ENCODE measurements at regions not wholly inside any gene's neighbourhood (a gene's known extent, or its start where the extent isn't known, plus 50 kb on each side); places are given as distances from the start of the nearest gene placed in this dataset.
"Not testable (repeated sequence)": the region's sequence is repeated elsewhere in the genome, so short reads cannot be mapped to it uniquely, and the experiment has no call there.

GRCh38 chr9:82382887-82383616 is 394.5 kb downstream of the SPATA31D1 start:
- peak; percentile 36 for DNase-seq (ENCODE audit: low read depth, low spot score)

DNA sequence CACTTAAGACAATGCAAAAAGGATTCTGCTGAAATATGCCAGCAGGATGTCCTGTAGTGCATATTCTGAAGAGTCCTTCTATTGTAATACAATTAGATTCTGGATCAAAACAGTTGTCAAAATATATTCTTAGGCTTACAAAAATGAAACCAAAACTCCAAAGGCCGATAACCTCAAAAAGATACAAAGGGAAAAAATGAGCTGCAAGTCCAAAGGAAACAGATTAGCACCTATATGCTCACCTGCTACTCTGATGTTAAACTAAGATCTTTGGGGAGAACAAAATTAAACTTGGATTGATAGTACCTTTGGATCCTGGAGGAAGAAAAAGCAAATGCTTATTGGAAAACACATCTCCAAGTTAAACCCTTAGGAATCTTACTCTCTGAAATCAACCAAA is 397.1 kb downstream of the SPATA31D1 start:
- no peak for DNase-seq (ENCODE audit: low read depth, low spot score)

- DNase-seq (ENCODE audit: low read depth, low spot score) = no peak
Observed at GRCh38 chr9:82397534-82397933, 409.0 kb downstream of the SPATA31D1 start.

- no peak for DNase-seq (ENCODE audit: low read depth, low spot score)
Observed at GRCh38 chr9:82404196-82404870, 415.8 kb downstream of the SPATA31D1 start.

GRCh38 chr9:82404881-82405280 is 416.3 kb downstream of the SPATA31D1 start:
- no peak for DNase-seq (ENCODE audit: low read depth, low spot score)

DNA sequence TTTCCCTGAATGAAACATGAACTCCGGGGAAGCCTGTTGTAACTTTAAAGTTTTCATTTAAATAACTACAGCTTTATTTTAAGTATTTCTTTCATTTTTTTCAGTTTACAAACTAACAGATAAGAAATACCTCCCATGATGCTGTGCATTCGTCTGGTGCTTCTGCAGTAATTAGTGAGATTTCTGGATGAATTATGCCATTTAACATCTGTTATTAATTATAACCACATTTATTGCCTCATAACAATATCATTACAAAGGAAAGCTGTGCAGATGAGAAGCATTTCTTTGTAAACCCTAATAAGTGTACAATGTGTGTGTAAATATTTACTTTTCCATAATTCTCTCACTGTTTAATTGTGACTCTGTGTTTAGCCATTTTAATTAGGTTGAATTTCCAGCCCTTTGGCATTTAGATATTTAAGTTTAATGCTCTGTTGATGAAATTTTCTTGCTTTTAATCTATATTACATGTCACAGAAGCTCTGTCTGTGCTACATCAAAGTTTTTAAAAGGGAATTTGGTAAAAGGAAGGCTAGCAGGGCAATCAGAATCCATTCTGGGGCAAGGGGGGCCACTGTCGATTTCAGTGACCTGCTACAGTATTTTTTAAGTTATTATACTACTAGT is 418.0 kb downstream of the SPATA31D1 start:
- no peak for DNase-seq (ENCODE audit: low read depth, low spot score)

DNA sequence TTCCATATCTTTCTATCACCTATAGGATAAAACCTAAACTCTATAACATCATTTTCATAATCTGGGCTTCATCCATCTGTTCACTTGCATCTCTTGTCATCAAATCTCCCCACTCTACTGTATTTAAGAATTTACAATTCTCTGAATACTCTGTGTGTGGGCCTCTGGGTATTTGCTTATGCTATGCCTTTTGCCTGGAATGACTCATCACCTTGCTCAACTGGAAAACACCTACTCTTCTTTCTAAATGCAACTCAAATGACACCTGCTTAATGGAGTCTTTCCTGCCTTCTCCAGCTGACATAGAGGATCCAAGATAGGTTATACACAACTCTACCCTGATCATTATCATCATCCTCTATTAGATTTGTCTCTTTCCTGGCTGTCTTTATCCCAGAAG is 421.7 kb downstream of the SPATA31D1 start:
- no peak for DNase-seq (ENCODE audit: low read depth, low spot score)

DNA sequence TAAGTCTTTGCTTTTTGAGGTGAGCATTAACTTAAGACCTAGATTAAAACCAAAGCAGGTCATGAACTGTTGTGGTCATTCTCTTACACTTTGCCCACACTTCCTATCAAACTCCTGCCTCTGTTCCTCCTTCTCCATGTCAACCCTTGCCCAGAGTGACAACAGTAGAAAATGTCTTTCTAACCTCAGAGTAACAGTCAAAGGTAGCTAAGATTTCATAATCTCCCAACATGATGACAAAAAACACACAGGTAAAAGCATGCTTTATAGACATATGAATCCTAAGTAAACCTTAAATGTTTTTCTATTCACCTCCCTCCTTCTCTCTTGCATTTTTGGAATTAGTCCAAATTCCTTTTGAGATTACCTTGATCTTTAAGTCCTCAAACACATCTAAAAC is 422.3 kb downstream of the SPATA31D1 start:
- DNase-seq (ENCODE audit: low read depth, low spot score) = no peak

DNA sequence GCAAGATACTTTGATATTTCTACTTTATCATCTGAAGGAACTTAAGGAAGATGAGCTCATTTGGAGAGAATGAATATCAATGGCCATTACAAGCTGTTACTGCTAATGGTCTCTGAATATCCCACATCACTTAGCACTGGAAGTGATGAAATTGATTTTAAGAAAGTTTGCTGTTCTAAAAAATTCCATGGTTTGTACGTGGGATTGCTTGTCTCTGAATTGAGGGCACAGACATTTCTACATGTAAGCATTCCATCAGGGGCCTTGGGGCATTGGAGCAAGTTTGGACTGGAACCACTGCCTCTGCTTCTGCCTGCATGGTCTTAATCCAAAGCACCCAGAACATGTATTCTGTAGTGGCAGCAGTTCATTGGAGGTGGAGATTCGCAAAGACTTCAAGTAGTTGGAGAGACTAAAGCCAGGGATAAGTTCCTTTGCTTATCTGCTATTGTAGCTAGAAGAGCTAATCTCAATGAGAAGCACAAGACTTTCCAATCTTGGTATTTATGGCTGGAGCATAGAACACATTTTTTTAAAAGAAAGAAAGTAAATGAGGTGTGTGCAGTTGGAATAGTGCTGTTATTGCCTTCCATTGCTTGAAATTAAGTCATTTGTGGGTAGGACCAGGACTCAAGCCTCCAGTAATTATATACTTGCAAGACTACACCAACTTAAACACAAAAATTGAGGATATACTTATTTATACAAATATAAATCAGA is 424.2 kb downstream of the SPATA31D1 start:
- no peak for DNase-seq (ENCODE audit: low read depth, low spot score)

DNA sequence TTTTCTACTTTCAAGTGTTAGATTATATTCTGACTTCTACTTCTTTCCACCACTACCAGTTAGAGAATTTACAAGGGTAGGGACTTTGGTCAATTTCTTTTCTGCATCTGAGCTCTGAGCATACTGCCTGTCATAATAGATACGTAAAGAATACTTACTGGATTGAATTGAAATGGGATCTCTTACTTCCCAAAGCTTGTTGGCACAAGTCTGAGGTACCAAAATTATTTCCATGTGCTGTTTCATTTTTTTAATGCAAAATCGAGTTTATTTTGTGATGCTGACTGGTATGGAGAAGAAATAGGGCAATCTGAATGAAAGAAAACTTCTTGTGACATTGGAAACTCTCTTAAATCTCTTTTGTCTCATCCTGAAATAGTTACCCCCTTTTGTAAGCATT is 428.9 kb downstream of the SPATA31D1 start:
- DNase-seq (ENCODE audit: low read depth, low spot score) = no peak

GRCh38 chr9:82418334-82418733 is 429.8 kb downstream of the SPATA31D1 start:
- no peak for DNase-seq (ENCODE audit: low read depth, low spot score)

DNA sequence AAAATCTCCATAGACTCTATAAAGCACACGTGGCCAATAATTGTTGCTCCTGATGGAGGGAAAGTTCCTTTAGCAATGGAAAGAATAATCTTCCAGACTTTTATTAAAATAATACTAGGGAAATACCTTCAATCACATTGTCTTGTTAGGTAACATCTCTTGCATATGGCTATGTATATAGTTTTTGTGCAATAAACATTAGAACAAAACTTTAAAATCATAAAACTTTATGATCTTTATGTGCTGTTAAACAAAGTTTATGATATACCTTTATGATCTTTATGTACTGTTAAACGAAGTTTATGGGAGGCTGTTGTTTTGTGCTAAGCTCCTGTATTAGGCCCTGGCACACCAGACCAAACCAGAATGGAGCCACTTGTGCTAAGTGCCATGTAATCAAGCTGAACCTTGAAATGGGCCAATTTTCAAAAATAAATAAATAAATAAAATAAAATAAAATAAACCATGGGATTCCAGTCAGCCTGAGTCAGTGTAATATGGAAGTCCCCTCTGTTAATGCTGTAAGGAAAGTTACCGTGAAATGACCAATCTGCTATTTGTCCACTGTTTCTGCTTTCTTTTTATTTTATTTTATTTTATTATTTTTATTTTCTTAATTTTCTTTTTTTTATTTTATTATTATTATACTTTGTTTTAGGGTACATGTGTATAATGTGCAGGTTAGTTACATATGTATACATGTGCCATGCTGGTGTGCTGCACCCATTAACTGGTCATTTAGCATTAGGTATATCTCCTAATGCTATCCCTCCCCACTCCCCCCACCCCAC is 431.3 kb downstream of the SPATA31D1 start:
- no peak for DNase-seq (ENCODE audit: low read depth, low spot score)

DNA sequence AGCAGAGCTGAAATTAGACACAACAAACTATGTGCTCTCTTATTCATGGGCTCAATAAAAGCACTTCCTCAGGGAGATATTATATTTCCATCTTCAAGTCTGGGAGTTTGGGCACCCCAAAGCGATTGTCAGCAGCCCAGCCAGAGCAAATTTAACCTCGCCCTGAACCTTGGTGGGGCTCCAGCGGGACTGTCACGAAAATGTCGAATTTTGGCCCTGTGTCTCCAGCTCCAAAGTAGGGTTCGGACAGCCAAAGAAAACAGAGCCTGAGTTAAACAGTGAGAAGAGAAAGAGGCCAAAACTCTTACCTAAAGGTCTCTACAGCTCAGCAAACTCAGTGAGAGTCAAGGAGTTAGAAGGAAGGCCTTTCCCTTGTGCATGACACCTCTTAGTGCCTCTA is 432.9 kb downstream of the SPATA31D1 start:
- no peak for DNase-seq (ENCODE audit: low read depth, low spot score)

- DNase-seq (ENCODE audit: low read depth, low spot score) = no peak
Observed at GRCh38 chr9:82423700-82424099, 435.1 kb downstream of the SPATA31D1 start.

GRCh38 chr9:82424599-82425120 is 436.1 kb downstream of the SPATA31D1 start:
- peak; percentile 3 for DNase-seq (ENCODE audit: low read depth, low spot score)

DNA sequence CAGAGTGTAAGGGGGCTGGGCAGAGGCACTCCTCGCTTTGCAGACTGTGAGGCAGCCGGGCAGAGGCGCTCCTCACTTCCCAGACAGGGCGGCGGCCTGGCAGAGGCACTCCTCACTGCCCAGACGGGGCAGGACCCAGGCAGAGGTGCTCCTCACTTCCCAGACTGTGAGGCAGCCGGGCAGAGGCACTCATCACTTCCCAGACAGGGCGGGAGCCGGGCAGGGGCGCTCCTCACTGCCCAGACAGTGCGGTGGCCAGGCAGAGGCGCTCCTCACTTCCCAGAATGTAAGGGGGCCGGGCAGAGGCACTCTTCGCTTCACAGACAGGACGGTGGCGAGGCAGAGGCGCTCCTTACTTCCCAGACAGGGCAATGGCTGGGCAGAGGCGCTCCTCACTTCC is 442.5 kb downstream of the SPATA31D1 start:
- DNase-seq (ENCODE audit: low read depth, low spot score) = no peak

GRCh38 chr9:82433290-82433931 is 444.8 kb downstream of the SPATA31D1 start:
- not testable (repeated sequence) for DNase-seq (ENCODE audit: low read depth, low spot score)

DNA sequence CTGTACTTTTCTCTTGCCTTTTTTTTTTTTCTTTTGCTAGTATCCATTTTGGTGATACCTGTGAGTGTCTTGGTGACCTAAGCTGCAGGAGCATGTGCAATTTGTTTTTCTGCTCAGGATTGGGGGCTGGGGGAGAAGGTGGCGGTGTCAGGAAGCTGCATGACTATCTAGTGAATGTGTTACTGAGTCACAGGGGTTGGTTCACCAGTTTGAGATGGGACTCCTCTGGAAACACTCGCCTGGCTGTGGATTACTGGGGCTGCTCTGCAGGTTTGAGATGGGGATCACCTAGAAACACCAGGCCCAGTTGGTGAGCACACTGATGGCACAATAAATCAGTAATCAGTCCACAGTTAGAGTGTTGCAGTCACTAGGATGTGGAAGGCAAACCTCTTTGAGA is 447.9 kb downstream of the SPATA31D1 start:
- no peak for DNase-seq (ENCODE audit: low read depth, low spot score)

DNA sequence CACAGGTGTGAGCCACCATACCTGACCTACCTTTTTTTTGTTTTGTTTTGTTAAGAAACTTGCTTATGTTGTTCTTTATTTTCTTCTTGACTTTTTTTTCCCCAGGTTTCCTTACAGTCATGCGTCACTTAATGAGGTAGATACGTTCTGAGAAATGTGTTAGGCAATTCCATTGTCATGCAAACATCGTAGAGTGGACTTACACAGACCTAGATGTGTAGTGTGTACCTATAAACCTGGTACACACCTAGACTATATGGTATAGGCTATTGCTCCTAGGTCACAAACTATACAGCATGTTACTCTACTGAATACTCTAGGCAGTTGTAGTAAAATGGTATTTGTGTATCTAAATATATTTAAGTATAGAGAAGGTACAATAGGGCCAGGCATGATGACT is 448.6 kb downstream of the SPATA31D1 start:
- not testable (repeated sequence) for DNase-seq (ENCODE audit: low read depth, low spot score)

- no peak for DNase-seq (ENCODE audit: low read depth, low spot score)
Observed at GRCh38 chr9:82438581-82438980, 450.0 kb downstream of the SPATA31D1 start.

GRCh38 chr9:82443312-82443711 is 454.7 kb downstream of the SPATA31D1 start:
- DNase-seq (ENCODE audit: low read depth, low spot score) = no peak
